GM19025 (cell line): ENCODE measurements at regions not wholly inside any gene's neighbourhood (a gene's known extent, or its start where the extent isn't known, plus 50 kb on each side); places are given as distances from the start of the nearest gene placed in this dataset.

ENCODE experiments used
- ATAC-seq: cut with Tn5 transposase; IDR thresholded peaks from one replicate; pipeline ENCODE4 v1.9.1; 2021; ENCODE audit warnings: mild to moderate bottlenecking, low read depth, moderate library complexity; ENCODE audit not compliant: unreplicated experiment

DNA sequence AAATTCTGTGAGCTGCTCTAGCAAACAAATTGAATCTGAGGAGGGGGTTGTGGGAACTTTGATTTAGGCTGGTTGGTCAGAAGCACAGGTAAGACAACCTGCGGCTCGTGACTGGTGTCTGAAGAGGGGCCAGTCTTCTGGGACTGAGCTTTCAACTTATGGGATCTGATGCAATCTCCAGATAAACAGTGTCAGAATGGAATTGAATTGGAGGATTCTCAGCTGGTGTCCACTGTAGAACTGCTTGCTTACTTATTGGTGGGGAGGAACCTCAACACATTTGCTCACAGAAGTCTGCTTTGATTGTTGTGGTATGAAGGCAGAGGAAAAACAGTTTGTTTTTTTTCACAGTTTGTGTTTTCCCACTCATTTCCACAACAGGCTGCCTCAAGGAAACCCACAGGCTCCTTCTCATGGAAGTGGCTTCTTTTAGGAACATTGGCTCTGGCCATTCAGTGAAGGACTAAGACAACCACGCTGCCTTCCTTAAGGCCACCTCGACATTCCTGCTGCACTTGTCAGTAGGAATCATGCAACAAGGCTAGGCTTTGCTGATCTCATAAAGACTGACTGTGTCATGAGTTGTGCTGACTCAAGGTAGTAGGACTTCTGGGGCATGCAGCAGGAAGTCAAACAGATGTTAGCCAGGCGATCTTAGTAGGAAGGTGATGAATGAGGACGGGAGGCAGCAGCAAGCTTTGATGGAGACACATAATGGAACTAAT is 104.7 kb downstream of the TSN start:
- ATAC-seq, result no peak

DNA sequence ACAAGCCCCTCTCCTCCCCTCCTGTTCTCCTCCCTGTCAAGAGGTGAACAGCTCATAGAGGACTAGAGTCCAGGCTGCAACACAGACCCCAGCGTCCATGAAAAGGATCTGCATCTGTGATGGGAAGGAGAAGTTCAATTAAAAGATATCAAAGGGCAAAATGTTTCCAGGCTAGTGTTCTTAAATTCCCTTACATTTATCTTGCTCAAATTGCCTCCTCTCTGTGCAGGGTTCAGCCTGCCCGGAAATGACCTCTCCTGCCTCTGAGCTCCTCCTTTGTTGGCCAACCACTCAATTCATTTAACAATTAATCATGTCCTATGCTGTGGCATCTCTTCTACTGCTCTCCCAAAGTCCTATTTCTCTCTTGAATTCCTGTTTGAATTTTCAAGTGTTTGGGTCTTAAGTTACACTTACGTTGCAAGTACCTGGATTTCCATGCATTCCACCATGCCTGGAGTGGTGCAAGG is 105.3 kb downstream of the TSN start:
- no peak for ATAC-seq

DNA sequence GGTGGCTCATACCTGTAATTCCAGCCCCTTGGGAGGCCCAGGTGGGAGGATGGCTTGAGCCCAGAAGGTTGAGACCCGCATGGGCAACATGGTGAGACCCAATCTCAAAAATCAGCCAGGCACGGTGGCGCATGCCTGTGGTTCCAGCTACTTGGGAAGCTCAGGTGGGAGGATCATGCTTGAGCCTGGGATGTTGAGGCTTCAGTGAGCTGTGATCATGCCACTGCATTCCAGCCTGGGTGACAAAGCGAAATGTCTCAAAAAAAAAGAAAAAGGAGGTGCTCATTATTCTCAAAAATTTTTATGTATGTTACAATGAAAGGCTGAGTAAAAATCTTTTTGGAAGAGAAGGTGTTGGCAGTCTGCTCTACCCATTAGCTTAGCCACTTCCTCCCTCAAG is 106.8 kb downstream of the TSN start:
- no peak for ATAC-seq

DNA sequence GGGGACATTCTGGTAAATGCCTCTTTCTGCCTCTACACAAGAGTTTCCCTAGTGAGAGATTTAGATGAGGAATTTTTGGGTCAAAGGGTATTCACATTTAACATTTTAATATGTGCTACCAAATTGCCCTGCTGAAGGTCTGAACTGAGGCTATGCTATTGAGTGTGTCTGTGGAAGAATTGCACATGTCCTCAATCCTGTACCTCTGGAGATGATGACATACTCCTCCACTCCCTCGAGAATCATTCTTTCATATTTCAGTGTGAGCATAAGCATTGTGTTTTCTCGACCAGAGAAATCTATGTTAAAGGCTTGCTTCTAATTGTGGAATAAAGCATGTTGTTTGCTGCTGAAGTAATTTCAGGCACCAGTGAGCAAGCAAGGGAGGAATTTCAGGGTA is 110.5 kb downstream of the TSN start:
- no peak for ATAC-seq

DNA sequence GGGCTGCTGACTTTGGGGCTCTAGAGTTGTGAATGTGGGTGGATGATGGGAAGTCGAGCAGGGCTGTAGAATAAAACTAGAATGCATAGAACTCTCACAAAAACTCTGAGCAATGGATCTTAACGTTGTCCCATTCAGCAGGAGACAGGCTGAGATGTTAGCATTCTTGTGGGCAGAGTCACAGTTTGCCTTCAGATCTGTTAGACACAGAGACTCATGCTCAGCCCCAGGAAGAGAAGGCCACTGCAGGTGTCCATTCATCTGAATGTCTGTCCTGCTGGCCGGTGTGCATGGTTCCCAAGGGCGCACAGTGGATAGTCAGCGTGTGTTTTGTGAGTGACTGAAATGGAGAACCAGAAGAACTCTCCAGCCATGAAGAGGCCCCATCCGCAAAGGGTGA is 111.3 kb downstream of the TSN start:
- no peak for ATAC-seq

DNA sequence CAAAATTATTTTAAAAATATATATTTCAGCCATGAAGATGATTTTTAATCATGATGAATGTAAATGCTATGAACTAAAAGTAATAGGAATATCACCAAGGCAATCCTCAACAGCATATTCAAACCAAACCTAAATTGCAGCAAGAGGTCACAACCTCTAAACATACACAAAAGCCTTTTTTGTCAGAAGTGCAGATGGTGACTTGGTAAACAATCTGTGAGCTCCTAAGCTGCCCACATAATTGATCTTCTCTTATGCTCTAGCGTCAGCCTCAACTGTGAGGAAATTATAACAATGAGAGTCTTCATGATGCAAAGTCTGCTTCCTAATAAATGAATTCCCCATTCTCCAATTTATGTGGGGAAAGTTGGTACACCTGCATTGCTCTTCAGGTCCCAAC is 113.2 kb downstream of the TSN start:
- no peak for ATAC-seq

DNA sequence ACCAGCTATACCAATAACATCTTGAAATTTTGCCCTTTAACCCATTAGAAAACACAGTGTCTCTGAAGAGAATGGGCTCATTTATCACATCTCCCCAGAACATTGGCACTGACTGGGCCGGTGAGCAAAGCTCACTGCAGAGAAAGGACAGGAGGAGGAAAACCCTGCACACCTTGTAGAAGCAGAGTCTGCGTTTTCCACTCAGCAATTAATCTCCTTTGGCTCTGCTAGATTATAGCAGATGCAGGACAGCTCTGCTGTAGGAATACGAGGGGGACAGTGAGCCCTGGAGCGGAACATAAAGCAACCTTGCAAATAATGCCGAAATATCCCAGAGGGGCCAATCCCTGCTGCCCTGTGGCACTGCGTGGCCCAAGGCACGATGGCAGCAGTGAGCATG is 113.9 kb downstream of the TSN start:
- no peak for ATAC-seq

DNA sequence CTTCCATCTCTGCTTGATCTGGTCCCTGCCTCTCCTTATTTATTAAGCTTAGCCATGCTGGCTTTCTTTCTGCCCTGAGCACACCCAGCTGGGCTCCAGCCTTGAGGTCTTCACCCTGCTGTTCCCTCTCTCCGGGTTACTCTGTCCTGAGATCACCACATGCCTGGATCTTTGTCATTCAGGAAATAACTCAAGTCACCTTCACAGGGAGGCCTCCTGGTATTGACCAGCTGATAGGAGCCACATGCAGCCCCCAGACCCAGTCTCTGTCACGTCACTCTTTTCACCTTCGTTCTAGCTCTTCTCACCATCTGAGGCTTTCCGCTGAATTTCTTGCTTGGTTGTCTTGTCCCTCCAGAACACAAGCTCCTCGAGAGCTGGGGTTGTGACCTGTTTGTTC is 114.4 kb downstream of the TSN start:
- no peak for ATAC-seq

DNA sequence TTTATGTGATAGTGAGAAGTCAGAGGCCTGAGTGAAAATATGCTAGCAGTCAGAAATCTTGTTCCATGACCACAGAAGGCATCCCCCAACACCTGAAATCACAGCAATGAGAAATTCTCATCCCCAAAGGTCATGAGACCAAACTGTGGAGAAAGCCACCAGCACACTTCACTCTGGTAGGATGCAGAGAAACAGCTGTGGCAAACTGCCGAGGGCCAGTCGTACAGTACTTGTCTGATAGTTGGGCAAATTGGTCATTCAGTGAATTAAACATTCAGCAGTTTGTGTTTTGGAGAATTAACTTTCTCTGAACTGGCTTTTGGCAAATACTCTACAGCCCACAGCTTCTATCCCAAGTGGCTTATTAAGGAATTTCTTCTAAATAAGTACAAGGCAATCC is 117.2 kb downstream of the TSN start:
- ATAC-seq, result no peak

DNA sequence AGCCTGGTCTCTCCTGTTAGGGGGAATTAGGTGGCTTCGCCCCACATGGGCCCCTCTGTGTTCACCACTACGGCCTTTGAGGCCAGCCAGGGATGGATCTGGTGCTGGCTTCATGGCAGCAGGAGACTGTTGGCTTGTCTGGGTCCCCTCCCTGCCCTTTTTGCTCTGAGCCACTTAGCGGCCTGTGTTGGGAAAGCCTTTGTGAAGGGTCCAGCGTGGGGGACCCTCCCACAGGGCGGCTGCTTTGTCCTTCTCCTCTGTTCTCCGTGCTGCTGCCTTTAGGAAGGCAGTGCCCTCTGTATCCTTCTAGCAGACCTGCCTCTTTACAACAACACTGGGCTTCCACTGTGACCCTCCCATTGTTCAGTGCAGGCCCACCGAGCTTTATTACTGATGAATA is 118.4 kb downstream of the TSN start:
- no peak for ATAC-seq

DNA sequence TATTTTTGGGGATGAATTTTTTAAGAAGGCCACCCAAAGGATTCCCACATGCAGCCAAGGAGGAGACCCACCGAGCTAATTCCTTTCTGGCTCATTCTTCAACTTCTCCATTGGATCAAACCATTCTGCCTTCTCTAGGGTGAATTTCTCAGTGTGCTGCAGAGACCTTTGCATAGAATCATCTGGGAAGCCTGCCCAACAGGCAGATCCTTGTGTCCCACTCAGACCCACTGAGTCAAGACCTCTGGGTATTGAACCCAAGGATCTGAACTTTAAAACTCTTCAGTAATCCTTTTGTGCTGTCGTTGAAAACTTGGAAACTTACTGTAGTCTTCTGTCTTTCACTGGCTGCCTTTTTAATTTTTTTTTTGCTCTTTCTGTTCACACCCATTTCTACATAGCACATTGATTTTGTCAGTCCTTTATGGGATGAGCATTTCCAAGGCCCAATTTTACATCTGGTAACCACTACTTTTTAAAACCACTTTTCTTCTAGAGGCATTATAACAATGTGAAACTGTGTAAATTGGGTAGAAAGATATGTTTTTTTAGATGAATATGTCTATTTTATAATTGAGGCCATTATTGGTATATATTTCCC is 120.2 kb downstream of the TSN start:
- ATAC-seq, result no peak

DNA sequence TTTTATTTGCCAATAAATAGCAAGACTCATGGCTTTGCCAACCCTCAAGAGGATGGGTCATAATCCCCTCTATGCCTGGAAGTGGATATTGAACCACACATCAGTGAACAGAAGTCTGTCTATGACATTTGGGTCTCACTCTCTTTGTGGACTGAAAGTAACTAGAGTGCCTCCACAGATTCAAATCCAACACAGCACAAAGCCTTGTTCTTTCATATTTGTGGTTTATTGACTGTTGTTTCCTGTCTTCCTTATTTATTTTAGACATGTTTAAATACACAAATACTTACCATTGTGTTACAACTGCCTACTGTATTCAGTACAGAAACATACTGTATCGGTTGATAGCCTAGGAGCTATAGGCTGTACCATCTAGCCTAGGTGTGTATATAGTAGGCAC is 121.9 kb downstream of the TSN start:
- no peak for ATAC-seq

DNA sequence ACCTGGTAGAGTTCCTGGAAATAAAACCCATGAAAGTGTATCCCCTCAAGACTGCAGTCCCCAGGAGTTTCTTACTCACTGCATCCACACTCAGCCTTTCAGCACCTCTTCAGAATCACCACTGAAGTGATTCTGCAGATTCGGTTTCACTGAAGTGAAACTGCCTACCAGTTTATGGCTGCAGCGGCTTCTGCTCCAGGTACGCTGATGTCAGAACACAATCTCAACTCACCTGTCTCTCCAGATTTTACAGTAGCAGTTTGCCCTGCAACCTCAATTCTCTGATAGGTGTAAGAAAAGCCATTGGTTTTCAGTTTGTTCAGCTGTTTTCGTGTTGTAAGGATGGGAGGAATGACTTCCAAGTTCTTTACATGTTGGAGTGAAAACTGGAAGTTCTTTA is 124.8 kb downstream of the TSN start:
- ATAC-seq, result no peak

DNA sequence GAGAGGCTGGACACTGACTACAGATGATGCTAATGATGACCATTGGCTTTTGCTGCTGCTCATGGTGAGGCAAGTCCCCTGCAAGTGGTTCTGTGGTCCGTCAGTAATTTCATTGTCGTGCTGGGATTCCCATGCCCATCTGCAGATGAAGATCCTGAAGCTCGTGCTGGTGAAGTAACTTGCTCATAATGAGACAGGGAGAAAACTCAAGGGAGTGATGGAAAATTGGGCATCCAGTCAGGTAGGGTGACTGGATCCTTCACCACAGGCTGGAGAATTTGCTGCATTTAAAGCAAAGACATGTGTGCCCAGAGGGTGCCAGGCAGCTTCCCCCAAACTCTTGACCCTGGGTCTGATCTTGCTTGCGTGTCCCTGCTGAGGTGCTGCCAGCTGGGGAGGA is 125.6 kb downstream of the TSN start:
- no peak for ATAC-seq

DNA sequence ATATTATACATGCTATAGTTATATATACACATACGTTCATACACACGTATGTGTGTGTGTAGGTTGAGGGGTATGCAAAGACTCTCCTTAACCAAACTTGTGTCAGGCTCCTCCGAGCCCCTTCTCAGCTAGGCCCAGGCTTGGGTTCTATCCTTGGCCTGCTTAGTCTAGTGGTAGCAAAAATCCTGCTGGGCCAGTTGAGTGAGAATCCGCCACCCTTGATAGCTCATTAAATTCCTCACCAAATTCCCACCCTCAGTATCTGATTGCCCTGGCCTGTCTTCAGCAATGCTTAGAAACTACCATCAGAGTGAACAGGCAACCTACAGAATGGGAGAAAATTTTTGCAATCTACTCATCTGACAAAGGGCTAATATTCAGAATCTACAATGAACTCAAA is 126.5 kb downstream of the TSN start:
- ATAC-seq, result no peak

DNA sequence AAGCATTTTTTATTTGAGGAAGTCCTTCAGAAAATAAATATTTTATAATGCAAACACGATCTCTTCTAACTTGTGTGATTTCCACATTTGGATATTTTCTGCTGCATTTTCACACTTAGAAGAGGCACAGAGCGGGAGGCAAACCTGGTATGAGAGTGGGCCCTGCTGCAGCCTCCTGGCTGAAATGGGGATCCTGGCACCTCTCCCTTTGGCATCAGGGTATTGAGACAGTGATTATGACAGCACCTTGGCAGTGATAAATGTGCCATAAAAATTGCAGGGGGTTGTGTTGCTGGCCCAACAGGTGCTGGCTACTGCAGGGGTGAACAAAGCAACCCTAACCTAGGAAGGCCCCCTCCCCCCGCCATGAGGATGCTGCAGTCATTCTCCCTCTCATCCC is 128.6 kb downstream of the TSN start:
- no peak for ATAC-seq

DNA sequence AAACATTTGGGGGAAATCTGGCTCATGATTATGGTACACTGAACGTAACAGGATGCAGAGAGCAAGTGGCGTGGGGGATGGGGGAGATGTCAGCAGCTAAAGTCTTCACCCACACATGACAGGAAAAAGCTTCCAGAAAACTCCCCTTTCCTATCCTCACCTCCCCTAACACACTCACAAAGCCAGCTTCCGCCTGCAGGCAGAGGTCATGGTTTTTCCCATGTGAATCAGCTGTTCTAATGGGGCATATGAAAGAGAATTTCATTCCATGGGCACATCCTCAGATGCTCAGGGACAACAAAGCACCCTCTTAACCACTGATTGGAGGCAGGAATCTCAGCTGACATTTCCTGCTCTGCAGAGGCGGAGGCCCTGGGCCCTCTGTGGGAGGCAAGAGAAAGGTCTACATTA is 129.1 kb downstream of the TSN start:
- no peak for ATAC-seq

DNA sequence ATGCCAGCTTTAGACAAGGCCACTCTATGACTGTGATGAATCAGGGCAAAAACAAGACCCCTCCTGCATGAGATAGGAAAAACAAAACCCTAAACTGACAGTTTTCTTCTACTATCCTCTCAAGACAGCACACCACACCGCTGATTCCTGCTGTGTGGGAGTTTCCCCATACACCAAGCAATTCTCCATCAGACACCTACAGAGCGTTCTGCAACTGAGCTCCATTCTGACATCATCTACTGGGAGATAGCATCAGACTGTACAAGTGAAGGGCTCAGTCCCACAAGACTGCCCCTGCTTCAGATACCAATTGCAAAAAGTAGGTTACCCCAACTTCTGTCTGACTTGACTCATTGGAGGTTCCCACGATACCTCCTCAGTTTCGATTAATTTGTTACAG is 130.6 kb downstream of the TSN start:
- ATAC-seq, result no peak

DNA sequence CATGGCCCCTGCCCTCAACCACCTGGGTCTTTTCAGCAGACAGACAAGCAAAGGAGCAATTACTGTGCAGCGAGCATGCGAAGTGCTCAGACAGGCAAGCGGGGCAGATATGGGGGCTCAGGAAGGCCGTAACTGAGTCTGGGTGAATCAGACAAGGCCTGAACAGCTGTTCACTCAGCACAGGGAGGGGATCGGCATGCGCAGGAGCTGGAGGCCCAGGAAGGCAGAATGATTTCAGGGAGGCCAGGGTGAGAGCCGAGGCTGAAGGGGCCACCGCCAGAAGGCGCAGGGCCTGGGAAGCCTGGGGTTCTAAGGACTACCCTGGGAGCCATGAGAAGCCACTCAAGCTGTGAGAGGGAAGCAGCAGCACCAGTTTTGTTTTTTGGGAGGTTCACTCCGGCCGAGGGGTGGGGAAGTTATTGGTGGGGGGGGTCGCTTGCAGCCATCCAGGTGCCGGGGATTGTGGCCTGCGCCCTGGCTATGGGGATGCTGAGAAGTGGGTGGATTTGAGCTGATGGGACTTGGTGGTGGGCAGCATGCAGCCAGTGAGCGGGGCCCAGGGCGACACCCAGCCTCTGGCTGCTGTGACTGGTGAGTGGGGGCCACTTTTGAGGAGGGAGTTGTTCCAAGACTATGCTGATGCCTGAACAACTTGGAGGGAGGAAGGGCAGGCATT is 132.2 kb downstream of the TSN start:
- no peak for ATAC-seq

DNA sequence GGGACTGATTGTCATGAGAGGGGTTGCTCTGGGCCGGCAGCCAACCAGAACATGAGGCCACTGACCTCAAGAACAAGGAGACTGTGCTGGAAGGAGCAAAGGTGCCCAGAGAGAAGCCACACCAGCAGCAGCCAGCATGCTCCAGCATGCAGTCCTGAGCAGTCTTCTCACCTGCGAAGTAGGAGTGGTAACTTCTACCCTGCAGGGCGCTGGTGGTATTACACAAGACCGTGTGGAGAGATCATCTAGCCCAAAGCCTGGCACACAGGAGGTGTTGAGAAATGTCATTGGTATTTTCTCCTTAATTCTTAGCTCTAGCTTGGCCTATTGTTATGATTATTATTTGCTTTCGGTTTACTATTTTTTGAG is 132.7 kb downstream of the TSN start:
- peak; percentile 81 for ATAC-seq

DNA sequence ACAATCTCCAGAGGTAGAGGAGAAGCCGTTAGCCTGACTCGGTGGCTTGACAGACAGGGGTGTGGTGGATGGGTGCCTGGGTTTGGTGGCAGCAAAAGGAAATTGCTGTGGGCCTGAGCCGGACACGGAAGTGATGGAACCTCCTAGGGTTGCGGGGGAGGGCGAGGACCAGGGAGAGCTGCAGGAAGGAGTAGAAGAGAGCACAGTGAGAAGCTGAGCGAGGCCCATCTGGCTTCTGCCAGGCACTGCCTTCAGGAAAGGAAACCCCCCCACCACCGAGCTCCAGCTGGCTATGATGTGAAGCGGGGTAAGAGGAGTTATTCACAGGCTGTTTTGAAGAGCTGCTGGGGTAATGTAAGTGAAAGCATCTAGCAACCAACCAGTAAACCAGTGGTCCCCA is 134.6 kb downstream of the TSN start:
- ATAC-seq, result no peak
